HG02571 (cell line): ENCODE measurements at regions not wholly inside any gene's neighbourhood (a gene's known extent, or its start where the extent isn't known, plus 50 kb on each side); places are given as distances from the start of the nearest gene placed in this dataset.

Source experiments
- ATAC-seq: cut with Tn5 transposase; IDR thresholded peaks from one replicate; pipeline ENCODE4 v1.9.1; 2021; ENCODE audit warnings: mild to moderate bottlenecking, moderate library complexity; ENCODE audit not compliant: unreplicated experiment

DNA sequence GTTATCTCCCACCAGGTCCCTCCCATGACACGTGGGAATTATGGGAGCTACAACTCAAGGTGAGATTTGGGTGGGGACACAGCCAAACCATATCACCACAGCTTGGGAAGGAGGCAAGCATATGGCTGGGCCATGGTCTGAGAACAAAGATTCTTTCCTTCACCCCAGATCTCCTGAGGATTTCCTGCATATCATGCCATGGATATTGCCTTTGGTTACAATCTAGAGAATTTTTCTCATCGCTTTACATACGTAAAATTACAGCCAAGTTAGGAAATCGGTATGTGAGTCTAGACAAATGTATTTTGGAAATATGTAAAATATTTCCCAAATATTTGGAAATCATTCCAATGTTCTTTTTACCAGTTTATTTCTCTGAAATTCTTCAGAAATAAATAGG is 398.3 kb downstream of the RFC3 start:
- ATAC-seq = no peak

DNA sequence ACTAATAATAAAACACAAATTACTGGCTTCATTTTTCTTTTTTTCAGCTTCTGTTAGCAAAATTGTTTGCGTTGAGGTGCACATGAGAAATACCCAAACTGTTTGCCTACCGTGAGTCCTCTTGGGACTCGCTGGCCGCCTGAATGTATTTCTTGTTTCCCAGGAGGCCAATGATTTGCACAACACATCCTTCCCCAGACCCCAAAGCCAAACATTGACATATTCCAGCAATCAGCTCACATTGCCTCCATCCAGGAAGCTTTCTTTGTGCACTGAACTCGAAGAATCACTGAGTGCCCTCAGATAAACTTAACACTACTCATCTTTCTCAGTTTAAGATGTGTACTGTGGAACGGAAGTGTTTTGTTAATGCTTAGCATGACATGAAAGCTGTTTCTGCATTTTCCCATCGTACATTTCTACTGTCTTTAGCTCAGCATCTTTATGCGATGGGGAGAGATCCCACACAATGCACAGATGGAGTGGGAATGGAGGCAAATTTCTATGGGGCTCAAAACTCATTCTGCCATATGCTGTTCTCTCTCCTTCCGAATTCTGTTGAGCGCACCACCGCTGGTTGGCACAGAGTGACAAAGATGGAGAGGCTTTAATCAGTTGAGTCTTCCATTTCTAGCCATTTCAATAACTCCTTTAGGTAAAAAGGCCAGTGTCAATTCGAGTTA is 399.5 kb downstream of the RFC3 start:
- ATAC-seq = no peak

DNA sequence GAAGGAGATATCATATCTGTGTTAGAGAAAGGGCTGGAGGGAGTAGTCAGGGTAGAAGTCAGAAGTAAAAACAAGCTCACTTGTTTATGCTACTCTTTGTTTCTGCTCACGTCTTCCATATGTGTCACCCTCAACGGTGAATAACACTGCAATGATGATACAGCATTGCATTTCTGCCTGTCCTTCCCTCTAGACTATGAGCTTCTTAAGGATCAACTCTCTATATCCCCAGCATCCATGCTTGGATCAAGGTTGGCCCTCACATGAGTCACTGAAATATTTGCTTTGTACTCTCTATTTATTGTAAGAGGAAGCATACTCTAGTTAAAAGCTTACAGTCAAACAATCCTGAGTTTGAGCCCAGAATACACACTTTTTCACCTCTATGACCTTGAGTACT is 406.0 kb downstream of the RFC3 start:
- no peak for ATAC-seq

- no peak for ATAC-seq
These were observed 406.9 kb downstream of the RFC3 start for GRCh38 chr13:34224877-34225276.

DNA sequence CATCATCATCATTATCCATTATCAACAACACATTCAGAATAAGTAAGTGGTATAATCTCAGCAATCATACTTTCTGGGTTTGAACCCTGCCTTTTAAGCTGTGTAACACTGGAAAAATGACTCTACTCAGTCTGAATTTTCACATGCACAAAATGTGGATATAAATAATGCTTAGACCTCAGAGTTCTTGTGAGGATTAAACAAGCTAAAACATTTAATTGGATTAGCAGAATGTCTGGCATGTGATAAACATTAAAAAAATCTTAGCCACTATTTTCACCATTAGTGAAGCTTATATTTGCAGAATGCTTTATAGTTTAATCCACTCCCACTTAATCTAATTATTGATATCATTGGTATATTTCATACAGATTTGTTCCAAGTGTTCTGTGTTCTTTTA is 412.3 kb downstream of the RFC3 start:
- no peak for ATAC-seq

DNA sequence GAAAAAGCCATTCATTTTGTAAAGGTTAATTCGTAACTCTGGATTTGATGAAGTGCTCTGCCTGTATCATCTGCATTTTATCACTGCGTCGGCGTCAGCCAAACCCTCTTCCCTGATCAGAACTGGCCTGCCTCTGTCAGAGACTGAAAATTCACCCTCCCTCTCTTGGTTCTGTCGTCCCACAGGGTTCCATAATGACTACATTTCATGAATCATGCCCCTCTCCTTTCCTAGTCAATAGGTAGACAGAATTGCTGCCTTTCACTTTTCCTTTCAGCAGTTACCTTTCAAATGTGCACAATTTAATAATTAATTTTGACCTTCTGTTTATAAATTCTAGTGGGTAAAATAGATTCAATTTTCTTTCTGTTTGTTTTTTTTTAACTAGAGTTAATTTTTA is 423.4 kb downstream of the RFC3 start:
- ATAC-seq = no peak

DNA sequence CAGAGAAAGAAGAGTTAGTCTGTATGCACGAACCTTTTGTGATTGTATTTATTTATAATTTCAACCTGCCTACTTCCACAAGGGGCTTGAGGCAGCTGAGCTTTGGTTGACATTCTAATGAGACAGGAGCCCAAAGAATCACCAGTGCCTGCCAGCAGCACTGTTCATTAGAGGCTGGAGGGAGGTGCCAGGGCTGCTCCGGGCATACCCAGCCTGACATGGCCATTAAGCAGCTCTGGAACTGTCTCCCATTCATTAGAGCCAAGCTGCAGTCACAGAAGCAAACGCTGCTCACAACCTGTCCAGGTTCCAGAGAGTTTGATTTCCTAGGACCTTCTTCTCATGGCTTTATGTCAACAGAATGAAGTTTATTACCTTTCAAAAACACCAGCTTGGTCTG is 425.5 kb downstream of the RFC3 start:
- no peak for ATAC-seq

DNA sequence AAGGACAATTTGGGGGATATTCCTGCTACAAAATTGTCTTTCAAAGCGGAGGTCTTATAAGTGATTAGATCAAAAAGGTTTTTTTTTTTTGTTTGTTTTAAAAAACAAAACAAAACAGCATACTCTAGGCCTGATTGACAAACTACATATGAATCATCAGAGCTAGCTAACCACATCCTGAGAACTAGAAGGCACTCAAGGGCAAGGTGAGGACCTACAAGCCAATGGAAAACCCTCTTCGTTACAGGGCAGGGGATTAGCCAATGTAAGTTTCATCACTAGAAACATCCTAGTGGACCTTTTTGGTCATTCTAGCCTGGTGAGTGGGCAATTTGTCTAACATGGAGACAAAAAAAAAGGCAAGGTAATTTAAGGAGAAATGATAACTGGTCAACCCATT is 428.6 kb downstream of the RFC3 start:
- ATAC-seq = no peak

GRCh38 chr13:34247596-34247995 is 429.6 kb downstream of the RFC3 start:
- no peak for ATAC-seq

GRCh38 chr13:34249546-34250039 is 431.6 kb downstream of the RFC3 start:
- ATAC-seq = no peak

DNA sequence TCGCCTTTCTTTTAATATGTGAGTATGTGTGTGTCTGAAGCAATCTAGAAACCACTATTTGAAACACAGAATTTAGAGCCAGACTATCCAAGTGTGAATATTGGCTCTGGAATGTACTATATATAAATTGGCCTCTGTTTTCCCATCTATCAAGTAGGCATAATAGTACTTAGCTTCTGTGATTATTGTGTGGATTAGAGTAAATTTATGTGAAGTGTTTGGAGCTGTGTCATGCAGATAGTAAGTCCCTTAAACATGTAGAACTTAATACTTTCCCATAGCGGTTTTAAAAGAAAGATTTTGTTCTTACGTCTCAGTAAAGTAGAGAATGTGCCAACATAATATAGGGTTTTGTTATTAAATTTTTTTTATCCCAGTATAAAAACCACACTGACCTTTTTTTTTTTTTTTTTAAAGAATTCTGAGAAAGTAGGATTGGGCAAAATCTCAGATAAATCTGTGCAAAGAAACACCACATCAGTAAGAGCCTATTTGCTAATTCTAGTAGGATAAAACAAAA is 432.3 kb downstream of the RFC3 start:
- no peak for ATAC-seq

- no peak for ATAC-seq
These were observed 436.4 kb downstream of the RFC3 start for GRCh38 chr13:34254366-34254765.

- ATAC-seq = no peak
These were observed 437.8 kb downstream of the RFC3 start for GRCh38 chr13:34255711-34256110.

- no peak for ATAC-seq
These were observed 438.3 kb downstream of the RFC3 start for GRCh38 chr13:34256236-34256635.

- no peak for ATAC-seq
These were observed 440.0 kb downstream of the RFC3 start for GRCh38 chr13:34257966-34258365.

- ATAC-seq = no peak
These were observed 440.9 kb downstream of the RFC3 start for GRCh38 chr13:34258646-34259386.

DNA sequence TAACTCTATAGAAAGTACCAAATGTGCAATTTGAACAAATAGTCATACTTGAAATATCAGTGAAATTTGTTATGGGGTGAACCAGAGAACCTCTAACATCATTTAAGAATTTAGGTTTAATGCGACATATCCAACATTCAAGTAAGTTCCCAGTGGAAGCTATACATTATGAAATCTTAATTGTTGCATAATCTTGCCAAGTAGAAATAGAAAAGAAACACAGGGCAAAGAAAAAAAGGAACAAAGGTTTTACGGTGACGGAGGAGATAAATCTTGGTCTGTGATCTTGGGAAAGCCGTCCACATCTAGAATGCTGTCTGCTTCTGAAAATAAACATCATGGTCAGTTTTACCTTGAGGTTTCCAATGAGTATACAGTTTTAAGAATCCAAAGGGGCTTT is 445.7 kb downstream of the RFC3 start:
- no peak for ATAC-seq

GRCh38 chr13:34265046-34265679 is 447.2 kb downstream of the RFC3 start:
- no peak for ATAC-seq

DNA sequence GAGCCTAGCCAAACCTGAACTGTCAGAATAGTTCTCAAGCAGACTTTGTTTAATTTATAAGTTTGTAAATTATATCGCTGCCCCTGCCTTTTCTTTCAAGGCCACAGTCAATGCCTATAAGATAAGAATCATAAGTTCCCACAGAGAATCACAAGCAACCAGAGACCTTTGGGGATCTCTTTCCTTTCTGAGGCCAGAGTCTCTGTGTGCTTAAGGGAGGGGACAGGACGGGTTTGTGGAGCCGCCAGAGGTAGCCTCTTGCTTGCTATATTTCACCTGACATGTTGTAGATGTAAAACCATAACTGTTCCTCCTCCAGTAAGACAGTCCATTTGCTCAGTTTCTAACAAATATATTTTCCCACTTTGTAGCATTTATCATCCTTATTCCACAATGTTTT is 458.8 kb downstream of the RFC3 start:
- ATAC-seq = no peak

DNA sequence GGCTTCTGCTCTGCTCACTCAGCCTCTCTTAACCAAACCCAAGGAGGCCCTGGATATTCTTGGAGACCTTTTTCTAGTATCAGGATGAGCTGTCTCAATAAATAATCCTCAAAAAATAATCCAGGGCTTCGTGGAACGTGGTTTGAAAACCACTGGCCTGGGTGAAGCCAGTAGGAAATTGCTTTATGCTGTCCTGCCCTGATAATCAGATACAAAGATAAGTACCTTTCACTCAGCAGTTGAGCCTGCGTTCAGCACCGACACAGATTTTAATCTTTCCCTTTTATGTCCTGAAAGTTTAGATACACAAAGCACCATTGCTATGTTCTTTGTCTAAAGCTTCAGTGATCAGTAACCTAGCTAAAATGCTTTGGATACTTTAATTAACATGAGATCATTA is 460.0 kb downstream of the RFC3 start:
- no peak for ATAC-seq

DNA sequence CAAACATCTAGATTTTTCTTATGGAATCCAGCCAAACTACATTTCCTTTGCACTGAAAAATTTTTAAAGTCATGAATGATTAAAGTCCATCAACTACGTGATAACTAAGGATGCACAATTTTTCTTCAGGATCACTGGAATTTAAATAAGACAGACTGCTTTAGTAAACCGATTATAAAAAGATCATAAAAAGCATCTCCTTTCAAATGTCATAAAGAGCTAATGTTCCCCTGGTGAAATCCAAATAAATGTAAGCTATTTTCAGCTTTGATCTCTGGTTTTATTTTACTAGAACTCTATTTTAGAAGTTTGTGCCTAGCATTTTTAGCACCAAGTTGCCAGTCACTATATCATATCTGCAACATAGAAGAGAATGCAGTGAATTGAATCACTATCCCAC is 460.8 kb downstream of the RFC3 start:
- no peak for ATAC-seq

GRCh38 chr13:34290661-34291060 is 472.7 kb downstream of the RFC3 start:
- no peak for ATAC-seq
